ENCODE measurements at regions not wholly inside any gene's neighbourhood (a gene's known extent, or its start where the extent isn't known, plus 50 kb on each side); places are given as distances from the start of the nearest gene placed in this dataset.

DNA sequence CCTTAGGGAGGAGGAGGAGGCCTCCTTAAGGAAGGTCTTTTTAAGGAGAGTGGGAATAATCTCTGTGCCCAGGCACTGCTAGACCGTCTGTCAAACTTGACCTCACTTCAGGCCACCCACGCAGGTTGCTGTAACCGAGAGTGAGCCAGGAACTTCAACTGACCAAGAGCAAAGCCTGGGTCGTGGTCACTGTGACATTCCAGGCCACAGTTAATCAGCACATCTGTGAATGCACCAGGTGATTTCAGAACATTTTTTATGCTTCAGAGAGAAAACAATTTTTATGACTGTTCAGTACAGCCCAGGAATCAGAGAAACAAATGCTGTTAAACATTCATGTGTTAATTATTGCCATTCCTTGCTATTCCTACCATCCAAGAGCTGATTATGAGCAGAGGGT, 226.6 kb upstream of the ASIC2 start:
- TF ChIP-seq POLR2A (IDR thresholded peaks at IDR 0.05) (no peak), POLR2AphosphoS5 (IDR thresholded peaks at IDR 0.05) (no peak)
- TF ChIP-seq, protein P1, sequence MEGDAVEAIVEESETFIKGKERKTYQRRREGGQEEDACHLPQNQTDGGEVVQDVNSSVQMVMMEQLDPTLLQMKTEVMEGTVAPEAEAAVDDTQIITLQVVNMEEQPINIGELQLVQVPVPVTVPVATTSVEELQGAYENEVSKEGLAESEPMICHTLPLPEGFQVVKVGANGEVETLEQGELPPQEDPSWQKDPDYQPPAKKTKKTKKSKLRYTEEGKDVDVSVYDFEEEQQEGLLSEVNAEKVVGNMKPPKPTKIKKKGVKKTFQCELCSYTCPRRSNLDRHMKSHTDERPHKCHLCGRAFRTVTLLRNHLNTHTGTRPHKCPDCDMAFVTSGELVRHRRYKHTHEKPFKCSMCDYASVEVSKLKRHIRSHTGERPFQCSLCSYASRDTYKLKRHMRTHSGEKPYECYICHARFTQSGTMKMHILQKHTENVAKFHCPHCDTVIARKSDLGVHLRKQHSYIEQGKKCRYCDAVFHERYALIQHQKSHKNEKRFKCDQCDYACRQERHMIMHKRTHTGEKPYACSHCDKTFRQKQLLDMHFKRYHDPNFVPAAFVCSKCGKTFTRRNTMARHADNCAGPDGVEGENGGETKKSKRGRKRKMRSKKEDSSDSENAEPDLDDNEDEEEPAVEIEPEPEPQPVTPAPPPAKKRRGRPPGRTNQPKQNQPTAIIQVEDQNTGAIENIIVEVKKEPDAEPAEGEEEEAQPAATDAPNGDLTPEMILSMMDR (IDR thresholded peaks at IDR 0.05): no peak
